Body of pancreas (tissue), 4 donors: ENCODE measurements at regions not wholly inside any gene's neighbourhood (a gene's known extent, or its start where the extent isn't known, plus 50 kb on each side); places are given as distances from the start of the nearest gene placed in this dataset.
A peak's percentile ranks its signal among the peaks of the same experiment; 100 is the strongest.

Source experiments
- ATAC-seq: fragments of 150-250 bp; one replicate; pipeline ENCODE4 v1.9.1; 2016
- DNase-seq, 4 donors: peaks; one replicate each; pipeline ENCODE4 v3.0.0-alpha.2; 2019
- H3K27ac ChIP-seq, 4 donors: fragments of 200-600 bp; sonication (generic); 1 replicate in 3 of 4; 2 replicates in 1 of 4; pipeline versions ENCODE4 v1.5.1 to v1.6.1; 2016 to 2019; ENCODE audit warnings: mild to moderate bottlenecking in 1 of 4, mixed read lengths in 1 of 4, moderate library complexity in 1 of 4
- H3K27me3 ChIP-seq, 2 donors: fragments of 200-600 bp; sonication (generic); one replicate each; pipeline ENCODE4 v1.6.0; 2016; ENCODE audit warnings: mild to moderate bottlenecking in 1 of 2
- H3K36me3 ChIP-seq, 2 donors: fragments of 200-600 bp; sonication (generic); replicated peaks in 1 of 2; 2 replicates each; pipeline ENCODE4 v1.5.1; 2016; ENCODE audit warnings: low read depth in 2 of 2; ENCODE audit not compliant: insufficient read depth in 1 of 2
- H3K4me1 ChIP-seq: fragments of 200-600 bp; sonication (generic); one replicate; pipeline ENCODE4 v1.6.0; 2016
- H3K4me3 ChIP-seq, 2 donors: fragments of 200-600 bp; sonication (generic); 1 replicate in 1 of 2; 2 replicates in 1 of 2; pipeline ENCODE4 v1.5.1; 2016 to 2019
- H3K9me3 ChIP-seq, 3 donors: fragments of 200-600 bp; sonication (generic); 1 replicate in 2 of 3; 2 replicates in 1 of 3; pipeline ENCODE4 v1.5.1; 2016
- POLR2A ChIP-seq, 3 donors: fragments of 450-650 bp; IDR thresholded peaks; one replicate each; pipeline ENCODE4 v1.6.1; 2016; ENCODE audit warnings: antibody characterized with exemption in 3 of 3, mild to moderate bottlenecking in 2 of 3
- WGBS, 2 donors: methylation state at CpG; one replicate each; pipeline ENCODE4 v1.1.5; 2017; 5-methylcytosine and 5-hydroxymethylcytosine counted together
- intact Hi-C: fragments of 100-400 bp; cut with DNase I; formaldehyde crosslinking; loops from one replicate; pipeline ENCODE4 v1.15.1; 2023
- TF ChIP-seq, protein P1 (sequence below), 7 experiments: fragments of 450-650 bp in 4 of 7; fragments of 200-600 bp in 3 of 7; sonication (generic) in 3 of 7; IDR thresholded peaks; one replicate each; pipeline ENCODE4 v1.5.1; 2016 to 2019; ENCODE audit warnings: antibody characterized with exemption in 7 of 7

DNA sequence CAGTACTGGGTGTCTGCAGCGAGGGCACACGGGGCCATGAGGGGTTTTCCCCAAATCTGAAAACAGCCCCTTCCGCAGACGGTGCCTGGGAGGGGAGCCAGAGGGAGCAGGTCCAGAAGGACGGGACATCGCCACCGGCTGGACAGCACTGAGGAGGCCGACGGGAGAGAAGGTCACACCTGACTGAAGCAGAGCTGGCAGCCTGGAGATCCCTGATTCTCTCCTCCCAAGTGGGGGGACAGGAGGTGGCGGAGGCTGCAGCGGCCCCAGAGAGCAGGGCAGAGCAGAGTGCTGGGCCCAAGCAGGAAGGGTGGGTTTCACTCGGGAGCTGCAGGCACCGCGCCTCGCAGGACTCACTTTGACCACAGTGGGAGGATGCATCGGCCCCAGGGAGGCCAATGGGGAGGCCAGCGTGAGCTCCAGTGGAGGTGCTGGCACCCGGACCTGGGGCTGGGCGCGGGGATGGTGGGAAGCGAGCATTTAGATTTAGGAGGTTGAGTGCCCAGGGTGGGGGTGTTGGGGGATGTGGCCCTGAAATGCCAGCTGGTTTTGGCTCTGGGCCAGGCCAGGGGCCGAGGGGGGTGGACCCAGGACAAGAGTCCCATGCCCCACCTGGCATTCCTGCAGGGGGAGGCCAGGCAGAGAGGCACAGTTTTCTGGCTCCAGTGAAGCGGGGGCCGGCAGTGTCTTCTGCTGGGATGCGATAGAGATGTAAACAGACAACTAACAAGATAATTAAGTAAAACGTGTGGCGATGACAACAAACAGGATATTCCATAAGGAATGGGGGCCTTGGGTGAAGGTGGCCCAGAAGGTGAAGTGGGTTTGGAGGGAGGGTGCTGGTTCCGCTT lies 92.3 kb upstream of the FGF3 start:
- intact Hi-C loops = loop anchor here (5.0 kb wide), 1 partner anchor 281 kb away; no protein-coding TSS in a partner anchor
- peaks cover 44% of the 10 kb centered on the region for H3K4me1 ChIP-seq
- no peak overlapping the region for H3K4me3 ChIP-seq
- H3K9me3 ChIP-seq = no peaks in the 10 kb centered on the region
- no peaks in the 10 kb centered on the region for H3K27me3 ChIP-seq
- 48 to 54% methylated on average over 23 to 28 of the region's 28 CpGs for WGBS, 2 donors
- ATAC-seq (no peak), DNase-seq (peak in 2 of 4 donors; percentile 26 to 34)
- TF ChIP-seq POLR2A (IDR thresholded peaks at IDR 0.05) = no peak
- TF ChIP-seq, protein P1, sequence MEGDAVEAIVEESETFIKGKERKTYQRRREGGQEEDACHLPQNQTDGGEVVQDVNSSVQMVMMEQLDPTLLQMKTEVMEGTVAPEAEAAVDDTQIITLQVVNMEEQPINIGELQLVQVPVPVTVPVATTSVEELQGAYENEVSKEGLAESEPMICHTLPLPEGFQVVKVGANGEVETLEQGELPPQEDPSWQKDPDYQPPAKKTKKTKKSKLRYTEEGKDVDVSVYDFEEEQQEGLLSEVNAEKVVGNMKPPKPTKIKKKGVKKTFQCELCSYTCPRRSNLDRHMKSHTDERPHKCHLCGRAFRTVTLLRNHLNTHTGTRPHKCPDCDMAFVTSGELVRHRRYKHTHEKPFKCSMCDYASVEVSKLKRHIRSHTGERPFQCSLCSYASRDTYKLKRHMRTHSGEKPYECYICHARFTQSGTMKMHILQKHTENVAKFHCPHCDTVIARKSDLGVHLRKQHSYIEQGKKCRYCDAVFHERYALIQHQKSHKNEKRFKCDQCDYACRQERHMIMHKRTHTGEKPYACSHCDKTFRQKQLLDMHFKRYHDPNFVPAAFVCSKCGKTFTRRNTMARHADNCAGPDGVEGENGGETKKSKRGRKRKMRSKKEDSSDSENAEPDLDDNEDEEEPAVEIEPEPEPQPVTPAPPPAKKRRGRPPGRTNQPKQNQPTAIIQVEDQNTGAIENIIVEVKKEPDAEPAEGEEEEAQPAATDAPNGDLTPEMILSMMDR (IDR thresholded peaks at IDR 0.05) = no peak
- no peak overlapping the region for H3K27ac ChIP-seq
- no peaks in the 10 kb centered on the region for H3K36me3 ChIP-seq

GRCh38 chr11:69912161-69912910 lies 93.1 kb upstream of the FGF3 start:
- 66 to 81% methylated on average over 13 to 22 of the region's 22 CpGs for WGBS, 2 donors
- ATAC-seq = no peak
- Histone ChIP-seq H3K4me1 (peaks cover 44% of the 10 kb centered on the region), H3K4me3 (no peak overlapping the region), H3K27ac (no peak overlapping the region), H3K9me3 (no peaks in the 10 kb centered on the region), H3K36me3 (no peaks in the 10 kb centered on the region), H3K27me3 (no peaks in the 10 kb centered on the region)
- peak in 1 of 4 donors; percentile 22 for DNase-seq
- TF ChIP-seq POLR2A (IDR thresholded peaks at IDR 0.05) = no peak
- TF ChIP-seq, protein P1 (IDR thresholded peaks at IDR 0.05) = no peak
- intact Hi-C loops = loop anchor here (5.0 kb wide), 1 partner anchor 280 kb away; no protein-coding TSS in a partner anchor

DNA sequence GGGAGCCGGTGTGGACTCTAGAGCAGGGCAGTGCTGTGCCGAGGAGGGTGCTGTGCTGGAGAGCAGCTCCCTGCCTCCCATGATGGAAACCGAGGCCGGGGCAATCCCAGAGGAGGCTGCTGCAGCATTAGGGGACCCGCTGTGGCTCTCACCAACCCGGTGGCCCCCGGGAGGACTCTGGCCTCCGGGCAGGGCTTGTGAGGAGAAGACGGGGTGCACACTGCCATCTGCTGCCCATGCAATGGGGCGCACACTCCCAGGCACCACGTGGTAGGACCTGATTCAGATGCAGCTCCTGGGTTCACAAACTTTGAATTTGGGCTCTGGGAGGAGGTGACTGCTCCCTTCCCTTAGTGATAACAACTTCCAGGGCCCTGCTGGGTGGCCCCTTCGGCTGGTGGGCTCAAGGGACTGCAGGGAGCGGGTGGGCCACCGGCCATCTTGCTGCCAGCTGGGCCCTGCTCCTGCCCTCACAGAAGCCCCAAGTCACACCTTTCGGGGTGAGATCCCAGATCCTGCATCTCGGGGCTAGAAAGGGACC lies 93.8 kb upstream of the FGF3 start:
- ATAC-seq = no peak
- Histone ChIP-seq H3K4me3 (no peak overlapping the region), H3K27ac (no peak overlapping the region), H3K9me3 (no peaks in the 10 kb centered on the region), H3K36me3 (no peaks in the 10 kb centered on the region), H3K4me1 (peaks cover 44% of the 10 kb centered on the region), H3K27me3 (peaks cover 0 to under 1% of the 10 kb centered on the region in 2 donors)
- 40 to 50% methylated on average over 10 to 16 of the region's 16 CpGs for WGBS, 2 donors
- no peak for TF ChIP-seq POLR2A (IDR thresholded peaks at IDR 0.05)
- TF ChIP-seq, protein P1 (IDR thresholded peaks at IDR 0.05) = peak in 1 of 7 experiments; percentile 14
- intact Hi-C loops = loop anchor here (5.0 kb wide), 1 partner anchor 279 kb away; no protein-coding TSS in a partner anchor
- DNase-seq = peak in 1 of 4 donors; percentile 11

DNA sequence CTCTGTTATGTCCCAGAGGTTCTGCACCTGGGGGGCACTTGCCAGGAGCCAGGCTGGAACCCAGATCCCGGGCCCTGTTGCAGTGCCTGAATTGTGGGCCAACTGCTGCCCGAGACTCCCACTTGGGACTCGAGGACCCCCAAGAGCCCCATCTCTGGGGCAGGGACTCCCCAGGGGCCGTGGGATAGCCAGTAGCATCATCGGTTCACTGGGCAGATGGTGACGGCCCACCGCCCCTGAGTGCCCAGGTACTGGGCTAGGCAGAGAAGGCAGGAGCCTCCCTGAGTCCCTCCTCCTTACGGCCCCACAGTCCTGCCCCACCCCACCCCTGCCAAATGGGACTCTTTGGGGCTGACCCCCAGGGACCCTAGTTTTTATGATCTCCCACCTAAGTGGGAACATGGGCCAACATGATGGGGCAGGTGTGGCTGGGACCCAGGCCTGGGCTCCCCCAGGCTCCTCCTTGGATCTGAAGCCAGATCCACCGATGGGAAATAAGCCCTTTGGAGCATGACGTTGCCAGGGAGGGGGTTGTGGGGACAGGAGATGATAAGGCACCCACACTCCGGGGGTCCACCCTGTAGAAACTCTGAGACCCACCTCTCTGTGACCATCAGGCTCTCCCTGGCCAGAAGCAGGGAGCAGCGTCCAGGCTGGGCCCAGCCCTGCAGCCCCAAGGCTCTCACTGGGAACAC lies 94.5 kb upstream of the FGF3 start:
- WGBS, 2 donors = 76 to 80% methylated on average over 2 to 12 of the region's 12 CpGs
- H3K27ac ChIP-seq = peak overlapping the region in 2 of 4 donors; percentile 75 to 87
- ATAC-seq (no peak), DNase-seq (peak in 1 of 4 donors; percentile 8)
- no peak overlapping the region for H3K4me3 ChIP-seq
- no peaks in the 10 kb centered on the region for H3K9me3 ChIP-seq
- H3K4me1 ChIP-seq = peaks cover 48% of the 10 kb centered on the region
- H3K36me3 ChIP-seq = no peaks in the 10 kb centered on the region
- TF ChIP-seq, protein P1 (IDR thresholded peaks at IDR 0.05) = no peak
- TF ChIP-seq POLR2A (IDR thresholded peaks at IDR 0.05) = no peak
- intact Hi-C loops = loop anchor here (5.0 kb wide), 1 partner anchor 279 kb away; no protein-coding TSS in a partner anchor
- H3K27me3 ChIP-seq = peaks cover 0 to 7% of the 10 kb centered on the region in 2 donors
